ENCODE measurements at regions not wholly inside any gene's neighbourhood (a gene's known extent, or its start where the extent isn't known, plus 50 kb on each side); places are given as distances from the start of the nearest gene placed in this dataset.

DNA sequence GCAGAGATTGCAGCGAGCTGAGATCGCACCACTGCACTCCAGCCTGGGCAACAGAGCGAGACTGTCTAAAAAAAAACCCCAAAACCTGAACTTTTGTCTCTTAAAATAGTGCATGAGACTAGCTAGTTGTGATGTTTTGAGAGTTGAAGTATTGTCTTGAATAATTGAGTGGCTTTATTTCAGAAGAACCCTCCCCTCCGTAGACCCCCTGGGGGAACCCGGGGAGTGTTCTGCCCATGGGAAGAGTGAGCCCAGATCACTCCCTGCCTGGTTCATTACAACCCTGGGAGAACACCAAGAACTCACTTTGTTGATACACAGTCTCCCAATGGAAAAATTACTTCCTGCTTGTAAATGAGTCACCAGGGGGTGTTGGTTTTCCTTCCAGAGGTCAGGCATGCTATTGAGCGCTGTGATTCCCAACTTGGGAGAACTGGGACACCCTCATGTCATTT, 65.3 kb upstream of the SHISA3 start:
- DNase-seq, result no peak

DNA sequence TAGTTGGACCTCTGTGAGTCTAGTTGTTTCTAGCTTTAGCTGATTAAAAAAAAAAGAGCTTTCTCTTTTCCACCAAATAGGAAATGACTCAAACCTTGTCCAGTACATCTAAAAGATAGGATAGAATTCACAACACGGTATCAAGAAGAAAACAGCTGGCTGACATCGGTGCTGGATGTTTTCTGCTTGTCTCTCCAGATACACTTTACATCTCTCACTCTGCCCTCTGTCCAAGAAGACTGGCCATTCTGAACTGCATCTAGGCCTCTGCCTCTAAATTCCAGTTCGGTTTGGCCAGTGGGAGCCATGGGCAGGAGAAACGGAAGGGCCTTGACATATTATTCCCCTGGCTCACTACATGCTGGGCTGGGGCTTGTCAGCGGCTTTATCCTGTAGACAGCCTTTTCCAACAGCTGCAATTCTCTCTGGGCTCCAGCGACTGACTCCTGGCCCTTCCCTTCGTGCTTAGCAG, 57.3 kb upstream of the SHISA3 start:
- no peak for DNase-seq

- no peak for DNase-seq
These were observed 55.7 kb upstream of the SHISA3 start for GRCh38 chr4:42341518-42342026.

- DNase-seq, result no peak
These were observed 54.8 kb upstream of the SHISA3 start for GRCh38 chr4:42342459-42342858.

GRCh38 chr4:42344309-42344708, 53.0 kb upstream of the SHISA3 start:
- DNase-seq, result no peak

DNA sequence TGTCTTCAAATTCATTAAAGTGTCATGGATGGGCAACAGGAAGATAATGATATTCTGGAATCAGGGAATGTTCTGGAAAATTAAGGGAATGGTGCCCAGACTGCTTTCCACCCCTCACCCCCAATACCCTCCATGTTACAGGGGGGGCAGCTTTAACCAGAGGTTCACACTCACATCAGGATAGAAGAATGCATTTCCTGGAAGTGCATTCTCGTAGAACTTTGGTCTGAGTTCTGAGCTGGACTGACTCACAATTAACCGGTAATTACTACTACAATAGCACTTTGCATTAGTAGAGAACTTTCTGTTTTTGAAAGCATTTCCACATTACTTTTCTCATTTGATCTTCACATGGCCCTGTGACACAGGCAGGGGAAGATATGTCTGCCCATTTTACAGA, 52.5 kb upstream of the SHISA3 start:
- DNase-seq, result no peak

DNA sequence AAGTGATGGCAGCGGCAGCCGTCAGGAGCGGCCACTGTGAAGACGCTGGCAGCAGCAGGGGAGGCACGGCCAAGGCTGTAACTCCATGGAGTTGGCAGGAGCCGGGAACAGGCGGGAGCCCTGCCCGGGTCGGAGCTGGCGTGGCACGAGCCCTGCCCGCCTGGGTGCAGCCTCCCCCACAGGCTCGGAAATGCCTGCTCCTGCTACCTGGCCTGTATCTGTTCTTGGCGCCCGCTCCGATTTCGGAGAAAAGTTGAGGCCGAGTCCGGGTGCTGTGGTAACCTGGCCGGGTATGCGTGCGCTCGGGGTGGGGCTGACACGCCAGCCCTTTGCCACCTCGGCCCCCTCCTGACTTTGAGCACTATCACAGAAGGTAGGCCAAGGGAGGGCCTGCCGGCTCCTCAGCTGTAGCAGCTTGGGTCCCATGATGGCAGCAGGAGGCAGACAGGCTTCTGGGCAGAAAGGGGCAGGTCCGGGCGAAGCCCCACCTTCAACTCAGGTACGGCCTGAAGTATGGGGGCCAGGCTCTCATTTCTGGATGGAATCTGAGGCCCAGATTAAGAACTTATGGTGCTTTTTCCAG, 51.2 kb upstream of the SHISA3 start:
- DNase-seq, result no peak

DNA sequence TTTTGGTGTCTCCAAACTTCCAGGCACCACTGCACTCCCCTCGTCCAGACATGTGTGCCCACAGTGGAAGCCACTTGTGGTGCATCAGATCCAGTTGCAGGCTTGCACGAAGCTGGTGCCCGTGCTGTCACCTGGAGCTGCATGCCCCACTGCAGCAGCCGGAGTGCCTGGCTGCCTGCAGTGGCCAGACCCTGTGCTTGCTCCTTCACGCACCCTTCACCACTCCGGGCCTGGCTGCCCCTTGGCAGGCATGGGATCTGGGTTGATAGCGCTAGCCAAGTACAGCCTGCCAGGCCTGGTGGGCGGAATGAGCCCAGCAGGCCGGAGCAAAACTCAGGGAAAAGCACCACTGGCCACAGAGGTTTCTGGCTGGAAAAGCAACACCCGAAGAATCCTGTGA, 50.2 kb upstream of the SHISA3 start:
- no peak for DNase-seq
